Cardiac fibroblast (primary cell): ENCODE measurements at regions not wholly inside any gene's neighbourhood (a gene's known extent, or its start where the extent isn't known, plus 50 kb on each side); places are given as distances from the start of the nearest gene placed in this dataset.
"Not testable (repeated sequence)": the region's sequence is repeated elsewhere in the genome, so short reads cannot be mapped to it uniquely, and the experiment has no call there.

ENCODE experiments used
- DNase-seq, 2 donors: peaks; one replicate each; pipeline versions ENCODE4 v3.0.0 to v3.0.0-alpha.2; 2010; ENCODE audit warnings: low read depth in 2 of 2
- H3K4me3 ChIP-seq, 2 donors: replicated peaks in 1 of 2; 1 replicate in 1 of 2; 2 replicates in 1 of 2; pipeline ENCODE4 v1.5.1; 2011; ENCODE audit warnings: low read depth in 2 of 2, low read length in 2 of 2, mild to moderate bottlenecking in 2 of 2, moderate library complexity in 1 of 2
- TF ChIP-seq, protein P1 (sequence below): IDR thresholded peaks from one replicate; pipeline ENCODE4 v1.5.1; 2011; ENCODE audit warnings: low read depth, mild to moderate bottlenecking, low read length, inconsistent platforms

DNA sequence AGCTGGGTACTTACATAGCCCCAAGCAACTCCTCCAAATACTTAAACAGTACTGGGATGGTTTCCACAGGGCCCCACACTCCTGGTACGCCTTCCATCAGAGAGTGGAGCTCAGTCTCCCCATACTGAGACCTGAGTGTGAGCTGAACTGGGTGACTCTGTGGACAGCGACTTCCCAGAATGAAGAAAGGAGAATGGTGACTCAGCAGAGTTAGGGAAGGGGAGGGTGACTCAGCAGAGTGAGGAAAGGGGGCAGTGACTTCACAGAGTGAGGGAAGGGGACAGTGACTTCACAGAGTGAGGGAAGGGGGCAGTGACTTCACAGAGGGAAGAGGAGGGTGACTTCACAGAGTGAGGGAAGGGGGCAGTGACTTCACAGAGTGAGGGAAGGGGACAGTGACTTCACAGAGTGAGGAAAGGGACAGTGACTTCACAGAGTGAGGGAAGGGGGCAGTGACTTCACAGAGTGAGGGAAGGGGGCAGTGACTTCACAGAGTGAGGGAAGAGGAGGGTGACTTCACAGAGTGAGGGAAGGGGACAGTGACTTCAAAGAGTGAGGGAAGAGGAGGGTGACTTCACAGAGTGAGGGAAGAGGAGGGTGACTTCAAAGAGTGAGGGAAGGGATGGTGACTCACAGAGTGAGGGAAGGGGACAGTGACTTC, 141.3 kb upstream of the PITRM1 start:
- peak; percentile 57 to 78 for DNase-seq
- H3K4me3 ChIP-seq = not testable (repeated sequence)

DNA sequence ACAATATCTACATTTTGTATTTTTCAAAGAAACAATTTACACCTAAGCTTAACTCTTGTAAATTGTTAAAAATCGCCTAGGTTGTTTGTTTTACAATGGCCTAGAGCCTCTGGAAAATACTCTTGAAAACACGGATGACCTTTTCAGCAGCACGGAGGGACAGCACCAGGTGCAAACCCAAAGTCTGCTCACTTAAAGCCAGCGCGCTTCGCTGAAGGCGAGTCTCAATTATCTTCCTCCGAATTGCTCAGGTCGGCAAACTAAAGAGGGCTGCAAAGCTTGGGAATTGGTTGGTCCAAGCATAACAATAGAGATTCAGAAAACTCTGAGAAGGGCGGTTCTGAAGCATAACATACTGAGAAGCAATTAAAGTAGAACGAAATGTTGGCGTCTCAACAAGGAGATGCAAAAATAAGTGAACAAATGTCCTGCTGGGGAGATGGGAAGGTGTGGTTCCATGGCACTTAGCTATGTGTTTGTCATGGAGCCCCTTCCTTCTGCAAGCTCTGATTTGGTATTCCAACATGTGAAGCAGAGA, 139.9 kb upstream of the PITRM1 start:
- H3K4me3 ChIP-seq = no peak overlapping the region
- TF ChIP-seq, protein P1, sequence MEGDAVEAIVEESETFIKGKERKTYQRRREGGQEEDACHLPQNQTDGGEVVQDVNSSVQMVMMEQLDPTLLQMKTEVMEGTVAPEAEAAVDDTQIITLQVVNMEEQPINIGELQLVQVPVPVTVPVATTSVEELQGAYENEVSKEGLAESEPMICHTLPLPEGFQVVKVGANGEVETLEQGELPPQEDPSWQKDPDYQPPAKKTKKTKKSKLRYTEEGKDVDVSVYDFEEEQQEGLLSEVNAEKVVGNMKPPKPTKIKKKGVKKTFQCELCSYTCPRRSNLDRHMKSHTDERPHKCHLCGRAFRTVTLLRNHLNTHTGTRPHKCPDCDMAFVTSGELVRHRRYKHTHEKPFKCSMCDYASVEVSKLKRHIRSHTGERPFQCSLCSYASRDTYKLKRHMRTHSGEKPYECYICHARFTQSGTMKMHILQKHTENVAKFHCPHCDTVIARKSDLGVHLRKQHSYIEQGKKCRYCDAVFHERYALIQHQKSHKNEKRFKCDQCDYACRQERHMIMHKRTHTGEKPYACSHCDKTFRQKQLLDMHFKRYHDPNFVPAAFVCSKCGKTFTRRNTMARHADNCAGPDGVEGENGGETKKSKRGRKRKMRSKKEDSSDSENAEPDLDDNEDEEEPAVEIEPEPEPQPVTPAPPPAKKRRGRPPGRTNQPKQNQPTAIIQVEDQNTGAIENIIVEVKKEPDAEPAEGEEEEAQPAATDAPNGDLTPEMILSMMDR = no peak
- DNase-seq = no peak

DNA sequence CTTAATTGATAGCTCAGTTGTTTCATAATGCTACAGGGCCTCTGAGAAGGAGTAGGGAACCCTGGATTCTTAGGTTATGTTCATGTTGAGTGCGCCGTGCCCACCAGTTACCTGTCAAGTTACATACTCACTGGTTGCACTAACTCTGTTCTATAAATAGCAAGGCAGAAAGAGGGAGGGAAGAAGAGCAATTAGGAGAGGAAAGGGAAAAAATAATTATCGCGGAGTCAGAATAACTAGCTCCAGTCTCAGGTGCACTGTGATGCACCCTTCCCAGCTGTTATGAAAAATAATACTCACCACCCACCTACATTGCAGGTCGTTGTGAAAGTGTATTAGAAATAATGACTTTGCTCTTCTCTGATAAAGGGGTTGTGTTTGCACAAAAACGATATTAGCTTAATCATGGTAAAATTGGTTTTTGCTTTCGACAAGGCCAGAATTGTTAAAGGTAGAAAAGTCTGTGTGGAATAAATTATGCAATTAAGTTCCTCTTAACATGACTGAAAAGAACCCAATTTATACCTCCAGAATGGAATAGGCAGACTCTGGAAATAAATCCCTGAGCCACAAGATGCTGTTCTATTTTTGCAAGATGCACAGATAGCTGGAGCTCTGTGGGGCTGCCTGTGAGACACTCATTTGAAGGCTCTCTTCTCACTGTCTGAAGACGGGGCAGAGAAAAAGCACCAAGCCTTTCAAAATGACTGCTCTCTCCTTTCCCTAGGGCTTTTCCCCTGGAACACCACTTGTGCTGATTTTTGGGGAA, 137.6 kb upstream of the PITRM1 start:
- TF ChIP-seq, protein P1 = no peak
- DNase-seq = no peak
- no peak overlapping the region for H3K4me3 ChIP-seq

DNA sequence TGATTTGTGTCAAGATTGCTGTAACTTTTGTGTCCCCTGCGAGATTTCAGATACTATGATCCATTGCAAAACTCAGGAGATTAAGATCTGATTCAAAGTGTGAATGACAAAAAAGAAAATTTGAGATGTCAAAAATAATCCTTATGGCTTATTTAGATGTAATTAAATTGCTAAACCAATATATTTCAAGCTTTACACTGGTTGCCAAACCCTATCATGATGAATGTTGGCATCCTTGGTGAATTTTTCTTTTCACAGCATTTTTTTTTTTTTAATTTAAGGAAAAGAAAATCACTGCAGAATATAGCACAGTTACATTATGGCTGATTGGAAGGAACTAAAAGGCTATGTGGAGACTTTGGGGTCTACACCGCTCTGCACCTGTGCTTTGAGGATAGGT, 133.5 kb upstream of the PITRM1 start:
- TF ChIP-seq, protein P1 = no peak
- H3K4me3 ChIP-seq = no peak overlapping the region
- DNase-seq = no peak

DNA sequence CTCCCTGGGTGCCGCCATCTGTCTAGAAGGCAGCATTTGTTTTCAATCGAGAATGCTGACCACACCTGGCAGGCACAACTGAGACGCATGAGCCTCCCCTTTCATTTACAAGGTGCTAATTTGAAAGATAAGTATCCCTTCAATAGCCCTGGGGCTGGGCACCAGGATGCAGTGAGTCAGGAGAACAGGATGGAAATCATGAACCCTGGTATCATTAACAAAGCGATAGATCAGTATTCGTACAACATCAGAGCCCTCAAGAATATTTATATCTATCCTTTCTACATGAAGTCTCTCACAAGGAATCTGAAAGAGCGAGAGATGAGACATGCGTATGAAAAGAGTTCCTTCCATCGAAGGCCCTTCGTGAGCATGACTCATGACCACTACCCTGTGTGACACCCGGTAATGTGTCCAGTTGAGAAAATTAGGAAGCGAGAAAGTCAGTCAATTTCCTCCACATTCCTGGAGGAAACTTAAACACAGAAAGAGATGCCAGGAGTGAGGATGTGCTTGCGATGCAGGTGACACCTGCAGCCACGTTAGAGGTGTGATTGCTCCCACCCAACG, 123.1 kb upstream of the PITRM1 start:
- no peak for DNase-seq
- TF ChIP-seq, protein P1 = no peak
- H3K4me3 ChIP-seq = no peak overlapping the region

DNA sequence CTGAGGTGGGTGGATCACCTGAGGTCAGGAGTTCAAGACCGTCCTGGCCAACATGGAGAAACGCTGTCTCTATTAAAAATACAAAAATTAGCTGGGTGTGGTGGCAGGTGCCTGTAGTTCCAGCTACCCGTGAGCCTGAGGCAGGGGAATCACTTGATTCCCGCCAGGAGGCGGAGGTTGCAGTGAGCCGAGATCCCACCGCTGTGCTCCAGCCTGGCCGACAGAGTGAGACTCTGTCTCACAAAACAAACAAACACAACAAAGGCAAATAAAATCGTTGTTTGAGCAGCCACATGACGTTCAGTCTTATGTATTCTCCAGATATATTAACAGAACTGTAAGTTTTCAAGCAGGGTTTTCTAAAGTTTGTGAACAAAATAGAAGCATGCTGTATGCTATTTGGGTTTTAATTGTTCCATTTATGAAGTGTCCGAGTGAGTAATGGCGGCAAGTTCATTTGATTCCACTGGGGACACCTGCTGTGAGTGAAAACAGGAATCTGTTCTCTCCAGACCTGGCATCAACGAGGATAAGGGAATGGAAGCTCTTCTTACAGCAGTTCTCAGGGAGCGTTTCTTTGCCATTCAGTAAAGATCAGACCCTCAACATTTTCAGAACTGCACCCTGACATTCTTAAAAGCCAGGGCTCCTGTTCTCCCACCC, 122.5 kb upstream of the PITRM1 start:
- DNase-seq = no peak
- TF ChIP-seq, protein P1 = no peak
- no peak overlapping the region for H3K4me3 ChIP-seq
